ENCODE measurements at regions not wholly inside any gene's neighbourhood (a gene's known extent, or its start where the extent isn't known, plus 50 kb on each side); places are given as distances from the start of the nearest gene placed in this dataset.

- no peak for TF ChIP-seq ZNF124 (CRISPR knock-in tag; IDR thresholded peaks at IDR 0.05)
- no peak for TF ChIP-seq CTCF (CRISPR knock-in tag; IDR thresholded peaks at IDR 0.05)
- TF ChIP-seq RELA (CRISPR knock-in tag; IDR thresholded peaks at IDR 0.05): no peak
- TF ChIP-seq RAD21 (CRISPR knock-in tag; IDR thresholded peaks at IDR 0.05): no peak
- no peak for TF ChIP-seq MED1 (CRISPR knock-in tag; IDR thresholded peaks at IDR 0.05)
- TF ChIP-seq HMG20A (CRISPR knock-in tag; IDR thresholded peaks at IDR 0.05; ENCODE audit: borderline replicate concordance): no peak
- TF ChIP-seq ZNF253 (CRISPR knock-in tag; IDR thresholded peaks at IDR 0.05; ENCODE audit: borderline replicate concordance): no peak
- TF ChIP-seq THAP8 (CRISPR knock-in tag; IDR thresholded peaks at IDR 0.05; ENCODE audit: borderline replicate concordance): no peak
- no peak for TF ChIP-seq TAF1 (CRISPR knock-in tag; IDR thresholded peaks at IDR 0.05)
- TF ChIP-seq JUND (CRISPR knock-in tag; IDR thresholded peaks at IDR 0.05): no peak
- TF ChIP-seq PHF20 (CRISPR knock-in tag; IDR thresholded peaks at IDR 0.05): no peak
- no peak for TF ChIP-seq NFKBIZ (CRISPR knock-in tag; IDR thresholded peaks at IDR 0.05)
- TF ChIP-seq ZBTB34 (CRISPR knock-in tag; IDR thresholded peaks at IDR 0.05): no peak
Observed at GRCh38 chr13:86945584-86945983, 725.6 kb upstream of the SLITRK5 start.

Data from HepG2 (cell line).